ENCODE measurements at regions not wholly inside any gene's neighbourhood (a gene's known extent, or its start where the extent isn't known, plus 50 kb on each side); places are given as distances from the start of the nearest gene placed in this dataset.

DNA sequence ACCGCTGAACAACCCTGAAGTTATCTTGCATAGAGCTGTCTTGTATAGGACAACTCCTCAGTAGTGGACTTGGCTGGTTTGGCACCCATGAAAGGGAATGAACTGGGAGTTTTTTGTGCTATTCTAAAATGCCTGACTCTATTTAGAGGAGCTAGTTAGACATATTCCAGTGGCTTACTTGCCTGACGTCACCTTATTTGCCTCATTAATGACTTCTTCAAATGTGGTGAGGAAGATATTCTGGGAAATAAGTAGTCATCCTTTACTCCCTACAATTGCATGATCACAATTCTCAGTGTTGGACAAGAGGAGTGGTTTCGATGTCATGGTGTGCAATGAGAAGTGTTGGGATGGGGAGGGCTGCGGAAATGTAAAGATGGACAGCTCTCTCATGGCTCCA is 509.2 kb upstream of the MDFIC2 start:
- TF ChIP-seq, protein P1, sequence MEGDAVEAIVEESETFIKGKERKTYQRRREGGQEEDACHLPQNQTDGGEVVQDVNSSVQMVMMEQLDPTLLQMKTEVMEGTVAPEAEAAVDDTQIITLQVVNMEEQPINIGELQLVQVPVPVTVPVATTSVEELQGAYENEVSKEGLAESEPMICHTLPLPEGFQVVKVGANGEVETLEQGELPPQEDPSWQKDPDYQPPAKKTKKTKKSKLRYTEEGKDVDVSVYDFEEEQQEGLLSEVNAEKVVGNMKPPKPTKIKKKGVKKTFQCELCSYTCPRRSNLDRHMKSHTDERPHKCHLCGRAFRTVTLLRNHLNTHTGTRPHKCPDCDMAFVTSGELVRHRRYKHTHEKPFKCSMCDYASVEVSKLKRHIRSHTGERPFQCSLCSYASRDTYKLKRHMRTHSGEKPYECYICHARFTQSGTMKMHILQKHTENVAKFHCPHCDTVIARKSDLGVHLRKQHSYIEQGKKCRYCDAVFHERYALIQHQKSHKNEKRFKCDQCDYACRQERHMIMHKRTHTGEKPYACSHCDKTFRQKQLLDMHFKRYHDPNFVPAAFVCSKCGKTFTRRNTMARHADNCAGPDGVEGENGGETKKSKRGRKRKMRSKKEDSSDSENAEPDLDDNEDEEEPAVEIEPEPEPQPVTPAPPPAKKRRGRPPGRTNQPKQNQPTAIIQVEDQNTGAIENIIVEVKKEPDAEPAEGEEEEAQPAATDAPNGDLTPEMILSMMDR (conservative IDR thresholded peaks at IDR 0.05 in 1 of 2, IDR thresholded peaks at IDR 0.05 in 1 of 2; ENCODE audit: extremely low read depth in 1 of 2, insufficient read depth in 1 of 2, low read depth in 1 of 2, low read length in 2 of 2) = no peak
- TF ChIP-seq EZH2 (IDR thresholded peaks at IDR 0.05; ENCODE audit: borderline replicate concordance, low read length) = no peak

Data from mammary epithelial cell (primary cell).